RWPE2 (cell line): ENCODE measurements at regions not wholly inside any gene's neighbourhood (a gene's known extent, or its start where the extent isn't known, plus 50 kb on each side); places are given as distances from the start of the nearest gene placed in this dataset.

Experiments
- ATAC-seq: fragments of 200-7000 bp; cut with Tn5 transposase; 3 replicates; pipeline ENCODE4 v1.9.1; 2021; ENCODE audit warnings: low read depth
- DNase-seq: peaks from one replicate; pipeline ENCODE4 v3.0.0-alpha.2; 2020; ENCODE audit warnings: low spot score
- H3K27ac ChIP-seq: fragments of 450-650 bp; 2 replicates; pipeline ENCODE4 v1.5.1; 2017; ENCODE audit warnings: mild to moderate bottlenecking; ENCODE audit not compliant: poor library complexity, severe bottlenecking
- H3K27me3 ChIP-seq: fragments of 250-450 bp; sonication (Bioruptor Pico); 2 replicates; pipeline ENCODE4 v1.5.1; 2021; ENCODE audit warnings: mild to moderate bottlenecking, moderate library complexity; ENCODE audit not compliant: insufficient read depth, poor library complexity, severe bottlenecking
- H3K36me3 ChIP-seq: fragments of 250-450 bp; sonication (Bioruptor Pico); 2 replicates; pipeline ENCODE4 v1.5.1; 2020; ENCODE audit warnings: low read depth, mild to moderate bottlenecking, moderate library complexity
- H3K4me1 ChIP-seq: fragments of 250-450 bp; sonication (Bioruptor Pico); 2 replicates; pipeline ENCODE4 v1.5.1; 2021; ENCODE audit warnings: mild to moderate bottlenecking, moderate library complexity; ENCODE audit not compliant: insufficient read depth, poor library complexity, severe bottlenecking
- H3K4me3 ChIP-seq: fragments of 250-450 bp; sonication (Bioruptor Pico); 2 replicates; pipeline ENCODE4 v1.5.1; 2021; ENCODE audit warnings: mild to moderate bottlenecking, moderate library complexity; ENCODE audit not compliant: severe bottlenecking
- H3K9me3 ChIP-seq: fragments of 250-450 bp; sonication (Bioruptor Pico); 2 replicates; pipeline ENCODE4 v1.5.1; 2021; ENCODE audit warnings: mild to moderate bottlenecking, moderate library complexity; ENCODE audit not compliant: severe bottlenecking
- CTCF ChIP-seq: fragments of 450-650 bp; IDR thresholded peaks from one replicate; pipeline ENCODE4 v1.5.1; 2017; ENCODE audit warnings: mild to moderate bottlenecking, moderate library complexity; ENCODE audit not compliant: poor library complexity, severe bottlenecking

GRCh38 chr2:149789549-149789948 lies 202.0 kb upstream of the MMADHC start:
- no peak for DNase-seq
- Histone ChIP-seq H3K4me3 (no peak overlapping the region), H3K4me1 (no peaks in the 10 kb centered on the region), H3K9me3 (no peaks in the 10 kb centered on the region), H3K36me3 (no peaks in the 10 kb centered on the region), H3K27me3 (no peaks in the 10 kb centered on the region), H3K27ac (no peak overlapping the region)
- no peak for ATAC-seq
- TF ChIP-seq CTCF = no peak

GRCh38 chr2:149787206-149787605 lies 199.6 kb upstream of the MMADHC start:
- ATAC-seq (no peak), DNase-seq (no peak)
- Histone ChIP-seq H3K4me1 (no peaks in the 10 kb centered on the region), H3K36me3 (no peaks in the 10 kb centered on the region), H3K27ac (no peak overlapping the region), H3K27me3 (no peaks in the 10 kb centered on the region), H3K4me3 (no peak overlapping the region), H3K9me3 (no peaks in the 10 kb centered on the region)
- no peak for TF ChIP-seq CTCF

GRCh38 chr2:149783284-149783683 lies 195.7 kb upstream of the MMADHC start:
- DNase-seq = no peak
- ATAC-seq = no peak
- no peaks in the 10 kb centered on the region for H3K4me1 ChIP-seq
- no peaks in the 10 kb centered on the region for H3K27me3 ChIP-seq
- no peaks in the 10 kb centered on the region for H3K9me3 ChIP-seq
- H3K4me3 ChIP-seq = no peak overlapping the region
- TF ChIP-seq CTCF = no peak
- no peaks in the 10 kb centered on the region for H3K36me3 ChIP-seq
- H3K27ac ChIP-seq = no peak overlapping the region

GRCh38 chr2:149782572-149782971 lies 195.0 kb upstream of the MMADHC start:
- no peaks in the 10 kb centered on the region for H3K27me3 ChIP-seq
- DNase-seq = no peak
- no peak for TF ChIP-seq CTCF
- no peaks in the 10 kb centered on the region for H3K36me3 ChIP-seq
- H3K4me1 ChIP-seq = no peaks in the 10 kb centered on the region
- ATAC-seq = no peak
- H3K27ac ChIP-seq = no peak overlapping the region
- no peaks in the 10 kb centered on the region for H3K9me3 ChIP-seq
- H3K4me3 ChIP-seq = no peak overlapping the region

- ATAC-seq (no peak), DNase-seq (no peak)
- Histone ChIP-seq H3K27ac (no peak overlapping the region), H3K4me3 (no peak overlapping the region), H3K9me3 (no peaks in the 10 kb centered on the region), H3K4me1 (no peaks in the 10 kb centered on the region), H3K36me3 (no peaks in the 10 kb centered on the region), H3K27me3 (no peaks in the 10 kb centered on the region)
- no peak for TF ChIP-seq CTCF
Measured at GRCh38 chr2:149781263-149781808, 193.8 kb upstream of the MMADHC start.
